GM12872 (cell line): ENCODE measurements at regions not wholly inside any gene's neighbourhood (a gene's known extent, or its start where the extent isn't known, plus 50 kb on each side); places are given as distances from the start of the nearest gene placed in this dataset.

Experiments used
- TF ChIP-seq, protein P1 (sequence below): IDR thresholded peaks from 3 replicates; pipeline ENCODE4 v1.5.1; 2011; ENCODE audit warnings: low read depth, mild to moderate bottlenecking, low read length, moderate library complexity; ENCODE audit not compliant: insufficient read depth

GRCh38 chr14:86346818-86347384 lies 817.0 kb downstream of the FLRT2 start:
- TF ChIP-seq, protein P1, sequence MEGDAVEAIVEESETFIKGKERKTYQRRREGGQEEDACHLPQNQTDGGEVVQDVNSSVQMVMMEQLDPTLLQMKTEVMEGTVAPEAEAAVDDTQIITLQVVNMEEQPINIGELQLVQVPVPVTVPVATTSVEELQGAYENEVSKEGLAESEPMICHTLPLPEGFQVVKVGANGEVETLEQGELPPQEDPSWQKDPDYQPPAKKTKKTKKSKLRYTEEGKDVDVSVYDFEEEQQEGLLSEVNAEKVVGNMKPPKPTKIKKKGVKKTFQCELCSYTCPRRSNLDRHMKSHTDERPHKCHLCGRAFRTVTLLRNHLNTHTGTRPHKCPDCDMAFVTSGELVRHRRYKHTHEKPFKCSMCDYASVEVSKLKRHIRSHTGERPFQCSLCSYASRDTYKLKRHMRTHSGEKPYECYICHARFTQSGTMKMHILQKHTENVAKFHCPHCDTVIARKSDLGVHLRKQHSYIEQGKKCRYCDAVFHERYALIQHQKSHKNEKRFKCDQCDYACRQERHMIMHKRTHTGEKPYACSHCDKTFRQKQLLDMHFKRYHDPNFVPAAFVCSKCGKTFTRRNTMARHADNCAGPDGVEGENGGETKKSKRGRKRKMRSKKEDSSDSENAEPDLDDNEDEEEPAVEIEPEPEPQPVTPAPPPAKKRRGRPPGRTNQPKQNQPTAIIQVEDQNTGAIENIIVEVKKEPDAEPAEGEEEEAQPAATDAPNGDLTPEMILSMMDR, result no peak

- TF ChIP-seq, protein P1, result no peak
Measured at GRCh38 chr14:86334355-86334754, 804.4 kb downstream of the FLRT2 start.

DNA sequence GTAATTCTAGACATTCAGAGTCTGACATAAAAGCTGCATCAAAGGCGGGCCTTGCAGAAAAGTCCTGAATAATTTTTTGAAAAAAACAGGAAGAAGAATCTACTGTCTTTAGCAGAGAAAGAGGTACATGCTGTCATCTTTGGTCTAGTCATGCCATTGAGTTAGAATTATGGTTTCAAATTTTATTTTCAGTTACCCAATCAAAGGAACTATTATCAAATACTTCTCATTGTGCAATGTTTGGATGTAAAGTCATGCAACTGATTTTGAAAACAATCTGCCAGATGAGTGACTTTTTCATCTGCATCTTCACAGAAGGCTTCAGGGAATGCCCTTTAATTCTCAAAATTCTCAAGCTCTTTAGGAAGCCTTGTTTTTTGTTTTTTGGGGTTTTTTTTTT lies 803.5 kb downstream of the FLRT2 start:
- TF ChIP-seq, protein P1, result no peak

DNA sequence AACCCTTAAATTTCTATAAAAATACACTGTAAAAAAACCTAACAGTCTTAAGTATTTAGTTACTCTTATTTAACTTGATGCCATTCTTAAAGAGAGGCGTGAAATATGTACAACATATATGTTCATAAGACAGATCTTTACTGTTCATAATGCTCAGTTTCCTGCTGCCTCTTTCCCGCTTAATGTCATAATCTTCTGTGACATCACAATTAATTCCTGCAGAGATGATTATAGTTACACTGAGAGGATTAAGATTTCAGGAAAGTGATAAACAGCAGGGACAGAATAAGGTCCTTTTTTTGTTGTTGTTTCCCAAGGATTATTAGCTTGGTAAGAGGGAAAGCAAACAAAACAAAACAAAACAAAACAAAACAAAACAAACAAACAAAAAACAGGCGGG lies 801.4 kb downstream of the FLRT2 start:
- TF ChIP-seq, protein P1, result no peak

- TF ChIP-seq, protein P1, result no peak
Measured at GRCh38 chr14:86321151-86321550, 791.2 kb downstream of the FLRT2 start.

DNA sequence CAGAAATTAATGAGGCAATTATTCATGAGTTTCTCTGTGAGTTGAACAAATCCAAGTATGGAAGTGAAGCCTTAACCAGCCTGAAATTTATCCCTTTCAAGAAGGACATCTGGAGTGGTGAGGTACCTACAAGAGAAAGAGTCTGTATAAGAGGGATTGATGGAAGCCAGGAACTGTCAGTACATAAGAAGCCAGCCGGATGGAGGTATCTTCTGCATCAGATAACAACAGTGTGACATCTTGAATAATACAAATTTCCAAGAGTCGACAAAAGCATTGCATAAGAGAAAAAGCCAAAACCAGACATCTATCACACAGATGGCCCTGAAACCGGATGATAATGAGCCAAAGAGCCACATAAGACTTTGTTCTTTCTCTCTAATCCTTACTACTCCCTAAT lies 781.2 kb downstream of the FLRT2 start:
- TF ChIP-seq, protein P1, result no peak

- TF ChIP-seq, protein P1, result no peak
Measured at GRCh38 chr14:86310611-86311010, 780.7 kb downstream of the FLRT2 start.

- TF ChIP-seq, protein P1, result no peak
Measured at GRCh38 chr14:86310148-86310547, 780.2 kb downstream of the FLRT2 start.
